Esophagus muscularis mucosa (tissue), 4 donors: ENCODE measurements at regions not wholly inside any gene's neighbourhood (a gene's known extent, or its start where the extent isn't known, plus 50 kb on each side); places are given as distances from the start of the nearest gene placed in this dataset.
A peak's percentile ranks its signal among the peaks of the same experiment; 100 is the strongest.

Experiments used
- DNase-seq: peaks from one replicate; pipeline ENCODE4 v3.0.0-alpha.2; 2017; ENCODE audit errors: extremely low spot score
- H3K27ac ChIP-seq, 4 donors: fragments of 200-600 bp; sonication (generic); replicated peaks in 1 of 4; 1 replicate in 3 of 4; 2 replicates in 1 of 4; pipeline ENCODE4 v1.5.1; 2016 to 2019; ENCODE audit warnings: mild to moderate bottlenecking in 1 of 4
- H3K27me3 ChIP-seq, 4 donors: fragments of 200-600 bp; sonication (generic); one replicate each; pipeline versions ENCODE4 v1.5.1 to v1.6.0; 2016 to 2019
- H3K36me3 ChIP-seq, 4 donors: fragments of 200-600 bp; sonication (generic); one replicate each; pipeline ENCODE4 v1.5.1; 2016 to 2019
- H3K4me1 ChIP-seq, 4 donors: fragments of 200-600 bp; sonication (generic); one replicate each; pipeline ENCODE4 v1.5.1; 2016 to 2019
- H3K4me3 ChIP-seq, 4 donors: fragments of 200-600 bp; sonication (generic); 1 replicate in 2 of 4; 2 replicates in 2 of 4; pipeline ENCODE4 v1.5.1; 2016 to 2019; ENCODE audit warnings: mild to moderate bottlenecking in 4 of 4, moderate library complexity in 1 of 4
- H3K9me3 ChIP-seq, 4 donors: fragments of 200-600 bp; sonication (generic); 1 replicate in 3 of 4; 2 replicates in 1 of 4; pipeline ENCODE4 v1.5.1; 2016 to 2019
- CTCF ChIP-seq, 3 experiments: fragments of 200-600 bp in 2 of 3; fragments of 450-650 bp in 1 of 3; sonication (generic) in 2 of 3; IDR thresholded peaks; one replicate each; pipeline ENCODE4 v1.5.1; 2017 to 2019; ENCODE audit warnings: antibody characterized with exemption in 3 of 3, mild to moderate bottlenecking in 2 of 3, moderate library complexity in 1 of 3
- EP300 ChIP-seq: sonication (generic); formaldehyde crosslinking; IDR thresholded peaks from one replicate; pipeline ENCODE4 v1.6.1; 2017; ENCODE audit warnings: antibody characterized with exemption
- POLR2A ChIP-seq: fragments of 450-650 bp; IDR thresholded peaks from one replicate; pipeline ENCODE4 v1.6.1; 2017; ENCODE audit warnings: antibody characterized with exemption, moderate library complexity, mild to moderate bottlenecking, low read depth
- POLR2AphosphoS5 ChIP-seq, 2 donors: sonication (generic); formaldehyde crosslinking; IDR thresholded peaks; one replicate each; pipeline ENCODE4 v1.6.1; 2017; ENCODE audit warnings: antibody characterized with exemption in 2 of 2
- WGBS: methylation state at CpG from one replicate; pipeline ENCODE4 v1.1.5; 2018; 5-methylcytosine and 5-hydroxymethylcytosine counted together
- intact Hi-C: fragments of 100-400 bp; cut with DNase I; formaldehyde crosslinking; loops from one replicate; pipeline ENCODE4 v1.15.1; 2023

- H3K9me3 ChIP-seq: no peaks in the 10 kb centered on the region
- no peak overlapping the region for H3K27ac ChIP-seq
- H3K36me3 ChIP-seq: no peaks in the 10 kb centered on the region
- H3K4me3 ChIP-seq: no peak overlapping the region
- intact Hi-C loops: no loop called here
- H3K4me1 ChIP-seq: no peaks in the 10 kb centered on the region
- no peak for TF ChIP-seq CTCF (IDR thresholded peaks at IDR 0.05)
- no peak for TF ChIP-seq POLR2A
- TF ChIP-seq EP300: no peak
- no peak for TF ChIP-seq POLR2AphosphoS5 (IDR thresholded peaks at IDR 0.05)
- 91% methylated on average over 16 of the region's 16 CpGs for WGBS
- no peaks in the 10 kb centered on the region for H3K27me3 ChIP-seq
- DNase-seq: no peak
Observed at GRCh38 chr6:63440594-63440993, 120.8 kb upstream of the LGSN start.

GRCh38 chr6:63441266-63441956 lies 121.6 kb upstream of the LGSN start:
- Histone ChIP-seq H3K27me3 (no peaks in the 10 kb centered on the region), H3K27ac (no peak overlapping the region), H3K4me3 (no peak overlapping the region), H3K4me1 (no peaks in the 10 kb centered on the region), H3K9me3 (no peaks in the 10 kb centered on the region), H3K36me3 (no peaks in the 10 kb centered on the region)
- DNase-seq: no peak
- intact Hi-C loops: no loop called here
- WGBS: 88% methylated on average over 16 of the region's 18 CpGs
- TF ChIP-seq EP300 (no peak), POLR2A (no peak), CTCF (IDR thresholded peaks at IDR 0.05) (no peak), POLR2AphosphoS5 (IDR thresholded peaks at IDR 0.05) (no peak)

GRCh38 chr6:63442870-63443269 lies 123.1 kb upstream of the LGSN start:
- Histone ChIP-seq H3K4me1 (peaks cover 0 to 13% (median 8%) of the 10 kb centered on the region in 4 donors), H3K4me3 (no peak overlapping the region), H3K9me3 (no peaks in the 10 kb centered on the region), H3K27me3 (no peaks in the 10 kb centered on the region), H3K27ac (no peak overlapping the region), H3K36me3 (no peaks in the 10 kb centered on the region)
- no peak for TF ChIP-seq CTCF (IDR thresholded peaks at IDR 0.05)
- no peak for TF ChIP-seq POLR2A
- TF ChIP-seq EP300: no peak
- no peak for TF ChIP-seq POLR2AphosphoS5 (IDR thresholded peaks at IDR 0.05)
- intact Hi-C loops: no loop called here
- 98% methylated on average over 11 of the region's 20 CpGs for WGBS
- DNase-seq: no peak

- TF ChIP-seq CTCF (IDR thresholded peaks at IDR 0.05) (no peak), POLR2A (no peak), POLR2AphosphoS5 (IDR thresholded peaks at IDR 0.05) (no peak), EP300 (no peak)
- Histone ChIP-seq H3K27me3 (no peaks in the 10 kb centered on the region), H3K27ac (no peak overlapping the region), H3K4me3 (no peak overlapping the region), H3K9me3 (no peaks in the 10 kb centered on the region), H3K36me3 (no peaks in the 10 kb centered on the region), H3K4me1 (peaks cover 0 to 19% (median 11%) of the 10 kb centered on the region in 4 donors)
- intact Hi-C loops: no loop called here
- 87% methylated on average over 7 of the region's 7 CpGs for WGBS
- DNase-seq: no peak
Observed at GRCh38 chr6:63444768-63445167, 125.0 kb upstream of the LGSN start.

GRCh38 chr6:63446405-63446804 lies 125.9 kb upstream of the LOC128125822 start:
- WGBS: 86% methylated on average over 5 of the region's 5 CpGs
- intact Hi-C loops: no loop called here
- Histone ChIP-seq H3K27me3 (no peaks in the 10 kb centered on the region), H3K36me3 (no peaks in the 10 kb centered on the region), H3K27ac (peak overlapping the region in 2 of 4 donors; percentile 35 to 57), H3K4me3 (no peak overlapping the region), H3K9me3 (no peaks in the 10 kb centered on the region), H3K4me1 (peaks cover 0 to 19% (median 11%) of the 10 kb centered on the region in 4 donors)
- TF ChIP-seq POLR2A: no peak
- no peak for TF ChIP-seq CTCF (IDR thresholded peaks at IDR 0.05)
- TF ChIP-seq EP300: no peak
- TF ChIP-seq POLR2AphosphoS5 (IDR thresholded peaks at IDR 0.05): no peak
- DNase-seq: no peak
